B cell (primary cell): ENCODE measurements at regions not wholly inside any gene's neighbourhood (a gene's known extent, or its start where the extent isn't known, plus 50 kb on each side); places are given as distances from the start of the nearest gene placed in this dataset.

Source experiments
- ATAC-seq: fragments of 200-7000 bp; cut with Tn5 transposase; one replicate; pipeline ENCODE4 v1.10.0; 2021; ENCODE audit warnings: low read depth, mild to moderate bottlenecking, moderate number of reproducible peaks, moderate library complexity
- CTCF ChIA-PET: fragments of 350-600 bp; sonication (Branson Sonifier 250); formaldehyde crosslinking; loops from one replicate; lab custom pipeline; 2021; ENCODE audit warnings: antibody characterized with exemption, inconsistent platforms; lab: Charles Lee
- POLR2A ChIA-PET: fragments of 350-600 bp; sonication (Branson Sonifier 250); formaldehyde crosslinking; loops from one replicate; lab custom pipeline; 2021; ENCODE audit warnings: antibody characterized with exemption; lab: Charles Lee
- DNase-seq: peaks from one replicate; pipeline ENCODE4 v3.0.0; 2013
- H2AFZ ChIP-seq: 2 replicates; pipeline ENCODE4 v1.6.1; 2012; ENCODE audit warnings: mild to moderate bottlenecking, low read depth, low read length; ENCODE audit not compliant: insufficient read depth, poor library complexity, severe bottlenecking
- H3K27ac ChIP-seq, 2 donors: 1 replicate in 1 of 2; 2 replicates in 1 of 2; pipeline ENCODE4 v1.5.1; 2012 to 2013; ENCODE audit warnings: low read length in 2 of 2, mild to moderate bottlenecking in 2 of 2, moderate library complexity in 1 of 2
- H3K27me3 ChIP-seq, 4 experiments: fragments of 200-600 bp in 1 of 4; sonication (generic) in 1 of 4; replicated peaks in 1 of 4; 1 replicate in 2 of 4; 2 replicates in 2 of 4; pipeline versions ENCODE4 v1.6.1 to v1.7.0; 2013 to 2016; ENCODE audit warnings: low read length in 3 of 4, mild to moderate bottlenecking in 2 of 4, mixed read lengths in 1 of 4, moderate library complexity in 1 of 4; ENCODE audit not compliant: insufficient read depth in 4 of 4, control insufficient read depth in 3 of 4; ENCODE audit errors: control extremely low read depth in 1 of 4
- H3K36me3 ChIP-seq, 2 experiments: replicated peaks in 1 of 2; 1 replicate in 1 of 2; 2 replicates in 1 of 2; pipeline versions ENCODE4 v1.6.1 to v1.7.1; 2013; ENCODE audit warnings: low read length in 1 of 2; ENCODE audit not compliant: insufficient read depth in 2 of 2, control insufficient read depth in 1 of 2; ENCODE audit errors: control extremely low read depth in 1 of 2, extremely low read depth in 1 of 2
- H3K4me1 ChIP-seq, 2 donors: fragments of 200-600 bp in 1 of 2; sonication (generic) in 1 of 2; 1 replicate in 1 of 2; 2 replicates in 1 of 2; pipeline versions ENCODE4 v1.5.1 to v1.6.1; 2013 to 2017; ENCODE audit warnings: low read length in 2 of 2; ENCODE audit not compliant: control insufficient read depth in 2 of 2, insufficient read depth in 2 of 2
- H3K4me2 ChIP-seq: replicated peaks from 2 replicates; pipeline ENCODE3; 2012; ENCODE audit warnings: mild to moderate bottlenecking, low read depth, low read length; ENCODE audit not compliant: poor library complexity, severe bottlenecking
- H3K4me3 ChIP-seq, 5 experiments: fragments of 200-600 bp in 1 of 5; sonication (generic) in 1 of 5; 1 replicate in 3 of 5; 2 replicates in 2 of 5; pipeline versions ENCODE4 v1.5.1 to v1.7.0; 2011 to 2016; ENCODE audit warnings: low read length in 4 of 5, mild to moderate bottlenecking in 4 of 5, low read depth in 2 of 5, control low read depth in 1 of 5, moderate library complexity in 1 of 5; ENCODE audit not compliant: insufficient read depth in 1 of 5; ENCODE audit errors: control extremely low read depth in 1 of 5, extremely low read depth in 1 of 5
- H3K79me2 ChIP-seq: fragments of 200-600 bp; sonication (generic); one replicate; pipeline ENCODE4 v1.6.0; 2016; ENCODE audit warnings: low read length; ENCODE audit not compliant: control insufficient read depth, insufficient read depth
- H3K9ac ChIP-seq: fragments of 200-600 bp; sonication (generic); 2 replicates; pipeline ENCODE4 v1.6.1; 2017; ENCODE audit warnings: mild to moderate bottlenecking, low read length, moderate library complexity
- H3K9me3 ChIP-seq, 3 donors: one replicate each; pipeline versions ENCODE4 v1.6.1 to v1.7.1; 2013; ENCODE audit warnings: low read length in 2 of 3; ENCODE audit not compliant: control insufficient read depth in 2 of 3, insufficient read depth in 1 of 3; ENCODE audit errors: control extremely low read depth in 1 of 3
- H4K20me1 ChIP-seq: 2 replicates; pipeline ENCODE4 v1.6.0; 2012; ENCODE audit warnings: mild to moderate bottlenecking, low read length; ENCODE audit not compliant: insufficient read depth, control insufficient read depth, poor library complexity, severe bottlenecking
- H3K27ac Mint-ChIP-seq: one replicate; pipeline ENCODE4 v1.8.0; 2021; ENCODE audit warnings: mixed read lengths
- H3K27me3 Mint-ChIP-seq: one replicate; pipeline ENCODE4 v1.8.0; 2021; ENCODE audit warnings: mixed read lengths
- H3K4me1 Mint-ChIP-seq: one replicate; pipeline ENCODE4 v1.8.0; 2021; ENCODE audit warnings: mixed read lengths
- H3K4me3 Mint-ChIP-seq: one replicate; pipeline ENCODE4 v1.8.0; 2021; ENCODE audit warnings: mixed read lengths
- H3K9me3 Mint-ChIP-seq: one replicate; pipeline ENCODE4 v1.8.0; 2022; ENCODE audit warnings: mixed read lengths; ENCODE audit not compliant: insufficient read depth
- CTCF ChIP-seq: fragments of 200-600 bp; IDR thresholded peaks from one replicate; pipeline ENCODE4 v1.8.0; 2022; ENCODE audit warnings: antibody characterized with exemption, mild to moderate bottlenecking
- EZH2 ChIP-seq: IDR thresholded peaks from 2 replicates; pipeline ENCODE4 v1.6.1; 2012; ENCODE audit warnings: borderline replicate concordance, low read depth, mild to moderate bottlenecking, moderate library complexity, low read length; ENCODE audit not compliant: insufficient read depth, poor library complexity, severe bottlenecking
- WGBS: methylation state at CpG from one replicate; pipeline ENCODE4 v1.1.5; 2013; ENCODE audit warnings: missing lambda C conversion rate; ENCODE audit not compliant: insufficient coverage; 5-methylcytosine and 5-hydroxymethylcytosine counted together
- intact Hi-C: fragments of 100-400 bp; cut with micrococcal nuclease; formaldehyde crosslinking; loops from one replicate; pipeline ENCODE4 v1.10.0; 2022

GRCh38 chr18:78742218-78742745 is 237.3 kb upstream of the SALL3 start:
- WGBS = 94% methylated on average over 11 of the region's 11 CpGs

GRCh38 chr18:78743078-78743477 is 236.5 kb upstream of the SALL3 start:
- Histone ChIP-seq H3K27me3 (no peaks in the 10 kb centered on the region), H3K4me1 (no peaks in the 10 kb centered on the region), H3K36me3 (no peaks in the 10 kb centered on the region), H3K4me2 (no peak overlapping the region), H4K20me1 (no peaks in the 10 kb centered on the region), H3K9ac (no peak overlapping the region), H3K4me3 (no peak overlapping the region), H3K79me2 (no peaks in the 10 kb centered on the region), H3K9me3 (peaks cover 0 to 9% (median 0%) of the 10 kb centered on the region in 3 donors), H3K27ac (no peak overlapping the region), H2AFZ (no peak overlapping the region)
- intact Hi-C loops = no loop called here
- TF ChIP-seq CTCF (no peak), EZH2 (no peak)
- Mint-ChIP-seq H3K4me1 (no peaks in the 10 kb centered on the region), H3K9me3 (no peaks in the 10 kb centered on the region), H3K4me3 (no peak overlapping the region), H3K27ac (no peak overlapping the region), H3K27me3 (no peaks in the 10 kb centered on the region)
- DNase-seq (no peak), ATAC-seq (no peak)
- POLR2A ChIA-PET = no interaction called here
- 90% methylated on average over 8 of the region's 9 CpGs for WGBS
- CTCF ChIA-PET = no interaction called here

More at GRCh38 chr18:78742218-78742745, 237.3 kb upstream of the SALL3 start:
- Histone ChIP-seq H3K79me2 (no peaks in the 10 kb centered on the region), H3K4me1 (no peaks in the 10 kb centered on the region), H3K9ac (no peak overlapping the region), H3K4me2 (no peak overlapping the region), H3K9me3 (peaks cover 0 to 9% (median 0%) of the 10 kb centered on the region in 3 donors), H3K27ac (no peak overlapping the region), H2AFZ (no peak overlapping the region), H3K27me3 (no peaks in the 10 kb centered on the region), H3K4me3 (no peak overlapping the region), H4K20me1 (no peaks in the 10 kb centered on the region), H3K36me3 (no peaks in the 10 kb centered on the region)
- H3K4me3 Mint-ChIP-seq = no peak overlapping the region
- ATAC-seq (no peak), DNase-seq (no peak)
- ChIA-PET CTCF (no interaction called here), POLR2A (no interaction called here)
- no peaks in the 10 kb centered on the region for H3K4me1 Mint-ChIP-seq
- no peak for TF ChIP-seq EZH2
- no peak overlapping the region for H3K27ac Mint-ChIP-seq
- H3K27me3 Mint-ChIP-seq = no peaks in the 10 kb centered on the region
- intact Hi-C loops = no loop called here
- no peaks in the 10 kb centered on the region for H3K9me3 Mint-ChIP-seq
